Kidney epithelial cell (primary cell): ENCODE measurements at regions not wholly inside any gene's neighbourhood (a gene's known extent, or its start where the extent isn't known, plus 50 kb on each side); places are given as distances from the start of the nearest gene placed in this dataset.

Experiments used
- DNase-seq: peaks from one replicate; pipeline ENCODE4 v3.0.0-alpha.2; 2010; ENCODE audit warnings: low read depth
- H3K27me3 ChIP-seq: 2 replicates; pipeline ENCODE4 v1.6.0; 2011; ENCODE audit warnings: low read length; ENCODE audit not compliant: control insufficient read depth, insufficient read depth
- H3K36me3 ChIP-seq: 2 replicates; pipeline ENCODE4 v1.5.1; 2011; ENCODE audit warnings: low read length; ENCODE audit not compliant: control insufficient read depth, insufficient read depth
- H3K4me3 ChIP-seq: 2 replicates; pipeline ENCODE4 v1.5.1; 2011; ENCODE audit warnings: low read depth, mild to moderate bottlenecking, control low read depth, low read length
- TF ChIP-seq, protein P1 (sequence below): IDR thresholded peaks from 2 replicates; pipeline ENCODE4 v1.5.1; 2011; ENCODE audit warnings: mild to moderate bottlenecking, moderate library complexity, low read length, control low read depth, inconsistent platforms; ENCODE audit not compliant: insufficient read depth, poor library complexity, severe bottlenecking

DNA sequence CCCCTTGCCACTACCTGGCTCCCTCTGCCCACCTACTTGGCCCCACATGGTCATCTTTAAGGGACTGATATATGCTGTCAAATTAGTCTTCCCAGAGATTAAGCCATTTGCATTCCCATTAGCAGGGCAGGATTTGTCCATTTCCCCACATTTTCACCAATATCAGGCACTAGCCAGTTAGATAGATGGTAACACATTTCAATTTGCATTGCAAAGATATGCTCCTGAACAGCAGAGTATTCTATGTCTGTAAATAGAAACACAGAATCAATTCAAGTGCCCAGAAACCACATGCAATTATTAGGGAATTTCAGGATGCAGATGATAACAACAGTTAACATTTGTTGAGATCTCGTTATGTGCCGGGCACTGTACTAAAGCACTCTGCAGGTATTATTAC lies 92.6 kb upstream of the IL12B start:
- Histone ChIP-seq H3K4me3 (no peak overlapping the region), H3K36me3 (no peaks in the 10 kb centered on the region), H3K27me3 (no peaks in the 10 kb centered on the region)
- DNase-seq = no peak
- TF ChIP-seq, protein P1, sequence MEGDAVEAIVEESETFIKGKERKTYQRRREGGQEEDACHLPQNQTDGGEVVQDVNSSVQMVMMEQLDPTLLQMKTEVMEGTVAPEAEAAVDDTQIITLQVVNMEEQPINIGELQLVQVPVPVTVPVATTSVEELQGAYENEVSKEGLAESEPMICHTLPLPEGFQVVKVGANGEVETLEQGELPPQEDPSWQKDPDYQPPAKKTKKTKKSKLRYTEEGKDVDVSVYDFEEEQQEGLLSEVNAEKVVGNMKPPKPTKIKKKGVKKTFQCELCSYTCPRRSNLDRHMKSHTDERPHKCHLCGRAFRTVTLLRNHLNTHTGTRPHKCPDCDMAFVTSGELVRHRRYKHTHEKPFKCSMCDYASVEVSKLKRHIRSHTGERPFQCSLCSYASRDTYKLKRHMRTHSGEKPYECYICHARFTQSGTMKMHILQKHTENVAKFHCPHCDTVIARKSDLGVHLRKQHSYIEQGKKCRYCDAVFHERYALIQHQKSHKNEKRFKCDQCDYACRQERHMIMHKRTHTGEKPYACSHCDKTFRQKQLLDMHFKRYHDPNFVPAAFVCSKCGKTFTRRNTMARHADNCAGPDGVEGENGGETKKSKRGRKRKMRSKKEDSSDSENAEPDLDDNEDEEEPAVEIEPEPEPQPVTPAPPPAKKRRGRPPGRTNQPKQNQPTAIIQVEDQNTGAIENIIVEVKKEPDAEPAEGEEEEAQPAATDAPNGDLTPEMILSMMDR = no peak

DNA sequence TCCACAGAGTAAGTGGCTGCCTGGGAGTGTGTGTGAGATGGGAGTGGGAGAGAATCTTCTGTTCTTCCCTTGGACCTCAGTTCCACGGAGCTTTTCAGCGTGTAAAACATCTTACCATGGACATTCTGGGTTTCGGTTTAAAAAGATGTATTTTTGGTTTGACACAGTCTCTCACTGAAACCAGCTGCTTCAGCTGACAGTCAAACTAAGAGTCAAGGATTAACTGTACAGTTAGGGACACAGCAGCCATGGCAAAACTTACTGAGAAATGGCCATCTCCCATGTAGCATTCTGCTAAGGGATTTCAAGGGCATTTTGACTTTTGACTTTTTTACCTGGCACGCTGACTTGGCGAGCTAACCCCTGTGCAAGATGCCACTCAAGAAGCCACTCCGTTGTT lies 93.8 kb upstream of the IL12B start:
- Histone ChIP-seq H3K36me3 (no peaks in the 10 kb centered on the region), H3K4me3 (no peak overlapping the region), H3K27me3 (no peaks in the 10 kb centered on the region)
- no peak for DNase-seq
- TF ChIP-seq, protein P1 = no peak

DNA sequence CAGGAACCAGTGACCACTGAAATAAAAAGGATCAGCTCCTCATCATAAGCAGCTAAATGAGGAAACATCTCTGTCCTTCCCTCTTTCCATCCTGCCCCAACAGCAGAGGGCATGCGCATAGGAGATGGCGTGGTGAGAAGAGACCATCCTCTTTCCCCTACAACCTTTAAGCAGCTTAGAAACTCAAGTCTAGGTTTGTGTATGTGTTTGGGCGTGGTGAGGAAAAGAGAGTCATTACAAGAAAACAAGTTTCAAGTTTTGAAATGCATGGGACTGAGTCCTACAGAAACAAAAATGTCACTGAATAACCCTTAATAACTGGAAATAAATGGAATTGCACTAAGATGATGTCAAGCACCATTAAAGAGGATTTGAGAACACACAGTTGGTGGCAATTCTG lies 96.4 kb upstream of the IL12B start:
- no peak for DNase-seq
- TF ChIP-seq, protein P1 = no peak
- Histone ChIP-seq H3K36me3 (no peaks in the 10 kb centered on the region), H3K27me3 (no peaks in the 10 kb centered on the region), H3K4me3 (no peak overlapping the region)

DNA sequence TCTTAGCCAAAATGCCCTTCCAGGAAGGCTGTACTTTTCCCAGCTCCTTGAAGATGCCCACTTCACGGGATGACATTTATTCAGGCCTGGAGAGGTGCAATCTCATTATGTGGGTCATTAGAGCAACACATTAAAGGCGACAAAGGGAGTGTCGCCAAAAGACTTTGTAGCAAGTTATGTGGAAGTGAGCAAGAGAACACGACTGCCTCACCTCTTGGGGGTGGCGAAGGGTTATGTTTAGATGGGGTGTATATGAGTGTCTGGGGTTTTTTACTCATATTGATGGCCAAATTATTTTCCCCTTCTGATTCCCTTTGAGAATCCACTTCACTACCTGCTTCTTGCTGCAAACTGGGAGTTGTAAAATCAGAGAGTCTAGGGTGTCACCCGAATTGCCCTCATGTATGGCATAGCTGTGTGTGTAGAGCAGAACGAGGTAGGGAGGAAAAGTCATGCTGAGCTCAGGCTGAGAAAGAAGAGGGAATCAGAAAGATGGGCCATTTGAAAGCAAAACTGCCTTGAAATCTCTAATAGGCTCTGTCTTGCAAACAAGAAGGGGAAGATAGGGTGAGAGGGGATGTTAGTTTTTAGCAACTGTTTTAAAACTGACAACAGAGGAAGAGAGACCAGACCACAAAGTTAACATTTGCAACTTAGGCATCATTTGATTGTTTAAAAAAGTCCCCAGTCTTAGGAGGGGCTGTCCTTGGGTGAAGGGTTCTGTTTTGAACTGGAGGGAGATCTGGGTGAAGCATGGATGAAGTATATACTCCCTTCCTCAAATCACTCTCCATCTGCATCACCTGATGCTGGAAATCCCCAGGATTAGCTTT lies 97.1 kb upstream of the IL12B start:
- no peak for DNase-seq
- TF ChIP-seq, protein P1 = no peak
- Histone ChIP-seq H3K27me3 (no peaks in the 10 kb centered on the region), H3K4me3 (no peak overlapping the region), H3K36me3 (no peaks in the 10 kb centered on the region)

DNA sequence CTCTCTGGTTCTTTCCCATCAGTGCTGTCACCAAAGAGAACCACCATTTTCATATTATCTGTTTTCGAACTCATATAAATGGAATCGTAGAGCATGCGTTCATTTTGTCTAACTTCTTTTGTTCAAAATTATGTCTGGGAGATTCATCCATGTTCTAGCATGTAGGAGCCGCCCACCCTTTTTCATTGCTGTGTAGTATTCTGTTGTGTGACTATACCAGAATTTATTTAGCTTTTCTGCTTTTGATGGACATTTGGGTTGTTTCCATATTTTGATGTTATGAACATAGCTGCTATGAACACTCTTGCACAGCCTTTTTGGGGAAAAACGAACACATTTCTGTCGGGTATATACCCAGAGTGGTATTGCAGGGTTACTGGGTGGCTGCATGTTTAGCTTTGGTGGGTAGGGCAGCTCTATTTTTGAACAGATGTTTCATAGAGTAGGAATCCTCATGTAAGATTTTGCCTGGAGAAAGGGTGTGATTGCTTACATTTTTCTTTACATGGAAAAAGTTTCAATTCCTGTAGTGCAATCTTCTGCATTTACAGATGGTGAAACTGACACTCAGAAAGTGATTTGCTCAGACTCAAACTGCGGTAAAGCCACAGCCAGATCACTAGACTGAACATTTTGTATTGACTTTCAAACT lies 100.2 kb upstream of the IL12B start:
- DNase-seq = no peak
- Histone ChIP-seq H3K27me3 (no peaks in the 10 kb centered on the region), H3K36me3 (no peaks in the 10 kb centered on the region), H3K4me3 (no peak overlapping the region)
- TF ChIP-seq, protein P1 = no peak
